Testis (tissue), 2 donors: ENCODE measurements at regions not wholly inside any gene's neighbourhood (a gene's known extent, or its start where the extent isn't known, plus 50 kb on each side); places are given as distances from the start of the nearest gene placed in this dataset.

Source experiments
- POLR2A ChIP-seq: fragments of 450-650 bp; IDR thresholded peaks from one replicate; pipeline ENCODE4 v1.6.1; 2017; ENCODE audit warnings: antibody characterized with exemption, mild to moderate bottlenecking, moderate library complexity
- TF ChIP-seq, protein P1 (sequence below), 3 experiments: fragments of 450-650 bp in 2 of 3; fragments of 200-600 bp in 1 of 3; sonication (generic) in 1 of 3; IDR thresholded peaks; one replicate each; pipeline ENCODE4 v1.5.1; 2016 to 2019; ENCODE audit warnings: antibody characterized with exemption in 3 of 3, mild to moderate bottlenecking in 2 of 3, moderate library complexity in 1 of 3

DNA sequence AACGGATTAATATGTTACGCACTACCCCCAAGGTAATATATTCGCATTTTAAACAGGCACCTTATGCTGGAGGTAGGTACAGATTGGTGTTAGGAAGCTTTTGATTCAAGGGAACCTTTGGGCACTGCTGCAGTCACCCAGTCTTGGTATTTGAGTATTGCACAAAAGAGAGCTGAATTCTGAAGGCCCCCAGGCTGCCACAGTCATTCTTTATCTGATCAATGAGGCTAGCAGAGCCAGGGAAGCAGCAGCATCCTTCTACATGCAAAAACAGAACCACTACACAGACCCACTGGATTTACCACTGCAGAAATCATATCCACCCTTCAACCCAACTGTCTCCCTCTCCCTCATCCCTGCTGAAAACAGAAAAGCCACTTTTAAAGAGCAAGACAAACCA lies 121.2 kb upstream of the GRIN3A start:
- no peak for TF ChIP-seq POLR2A
- TF ChIP-seq, protein P1, sequence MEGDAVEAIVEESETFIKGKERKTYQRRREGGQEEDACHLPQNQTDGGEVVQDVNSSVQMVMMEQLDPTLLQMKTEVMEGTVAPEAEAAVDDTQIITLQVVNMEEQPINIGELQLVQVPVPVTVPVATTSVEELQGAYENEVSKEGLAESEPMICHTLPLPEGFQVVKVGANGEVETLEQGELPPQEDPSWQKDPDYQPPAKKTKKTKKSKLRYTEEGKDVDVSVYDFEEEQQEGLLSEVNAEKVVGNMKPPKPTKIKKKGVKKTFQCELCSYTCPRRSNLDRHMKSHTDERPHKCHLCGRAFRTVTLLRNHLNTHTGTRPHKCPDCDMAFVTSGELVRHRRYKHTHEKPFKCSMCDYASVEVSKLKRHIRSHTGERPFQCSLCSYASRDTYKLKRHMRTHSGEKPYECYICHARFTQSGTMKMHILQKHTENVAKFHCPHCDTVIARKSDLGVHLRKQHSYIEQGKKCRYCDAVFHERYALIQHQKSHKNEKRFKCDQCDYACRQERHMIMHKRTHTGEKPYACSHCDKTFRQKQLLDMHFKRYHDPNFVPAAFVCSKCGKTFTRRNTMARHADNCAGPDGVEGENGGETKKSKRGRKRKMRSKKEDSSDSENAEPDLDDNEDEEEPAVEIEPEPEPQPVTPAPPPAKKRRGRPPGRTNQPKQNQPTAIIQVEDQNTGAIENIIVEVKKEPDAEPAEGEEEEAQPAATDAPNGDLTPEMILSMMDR (IDR thresholded peaks at IDR 0.05): no peak
